Fibroblast of lung (primary cell): ENCODE measurements at regions not wholly inside any gene's neighbourhood (a gene's known extent, or its start where the extent isn't known, plus 50 kb on each side); places are given as distances from the start of the nearest gene placed in this dataset.

ENCODE experiments used
- DNase-seq, 2 donors: peaks; one replicate each; pipeline versions ENCODE4 v3.0.0 to v3.0.0-alpha.2; 2010; ENCODE audit warnings: low read depth in 2 of 2
- H2AFZ ChIP-seq: 2 replicates; pipeline ENCODE4 v1.5.1; 2012; ENCODE audit warnings: low read length, control low read depth, inconsistent platforms
- H3K27ac ChIP-seq: 2 replicates; pipeline ENCODE4 v1.5.1; 2011; ENCODE audit warnings: low read length, control low read depth; ENCODE audit not compliant: insufficient read depth
- H3K27me3 ChIP-seq: 2 replicates; pipeline ENCODE4 v1.5.1; 2011; ENCODE audit warnings: mild to moderate bottlenecking, low read length; ENCODE audit not compliant: control insufficient read depth, insufficient read depth
- H3K36me3 ChIP-seq: 2 replicates; pipeline ENCODE4 v1.5.1; 2011; ENCODE audit warnings: low read length; ENCODE audit not compliant: control insufficient read depth, insufficient read depth
- H3K4me1 ChIP-seq: 2 replicates; pipeline ENCODE4 v1.5.1; 2011; ENCODE audit warnings: low read length; ENCODE audit not compliant: control insufficient read depth, insufficient read depth; ENCODE audit errors: extremely low read depth
- H3K4me2 ChIP-seq: 2 replicates; pipeline ENCODE4 v1.5.1; 2011; ENCODE audit warnings: low read length, control low read depth; ENCODE audit not compliant: insufficient read depth; ENCODE audit errors: extremely low read depth
- H3K4me3 ChIP-seq, 4 experiments: fragments of 200-600 bp in 1 of 4; sonication (generic) in 1 of 4; replicated peaks in 1 of 4; 2 replicates each; pipeline ENCODE4 v1.5.1; 2011 to 2016; ENCODE audit warnings: low read length in 4 of 4, low read depth in 3 of 4, mild to moderate bottlenecking in 3 of 4, control low read depth in 2 of 4, inconsistent platforms in 1 of 4, mixed read lengths in 1 of 4; ENCODE audit not compliant: insufficient read depth in 1 of 4; ENCODE audit errors: control extremely low read depth in 1 of 4
- H3K79me2 ChIP-seq: 2 replicates; pipeline ENCODE4 v1.5.1; 2012; ENCODE audit warnings: mild to moderate bottlenecking, low read length, inconsistent platforms; ENCODE audit not compliant: control insufficient read depth, insufficient read depth
- H3K9ac ChIP-seq: 2 replicates; pipeline ENCODE4 v1.5.1; 2011; ENCODE audit warnings: mild to moderate bottlenecking, low read length, control low read depth; ENCODE audit not compliant: insufficient read depth
- H3K9me3 ChIP-seq: 2 replicates; pipeline ENCODE4 v1.5.1; 2012; ENCODE audit warnings: low read depth, low read length; ENCODE audit not compliant: control insufficient read depth, insufficient read depth
- H4K20me1 ChIP-seq: 2 replicates; pipeline ENCODE4 v1.5.1; 2011; ENCODE audit warnings: low read length; ENCODE audit not compliant: control insufficient read depth, insufficient read depth; ENCODE audit errors: extremely low read depth
- CTCF ChIP-seq, 2 donors: IDR thresholded peaks in 1 of 2; conservative IDR thresholded peaks in 1 of 2; 1 replicate in 1 of 2; 2 replicates in 1 of 2; pipeline ENCODE4 v1.5.1; 2011 to 2012; ENCODE audit warnings: low read length in 2 of 2, control low read depth in 1 of 2, inconsistent platforms in 1 of 2, low read depth in 1 of 2, mild to moderate bottlenecking in 1 of 2
- EZH2 ChIP-seq: IDR thresholded peaks from 2 replicates; pipeline ENCODE4 v1.5.1; 2012; ENCODE audit warnings: low read length, control low read depth, mild to moderate bottlenecking; ENCODE audit errors: missing control alignments

- H3K9me3 ChIP-seq = no peaks in the 10 kb centered on the region
- H3K36me3 ChIP-seq = no peaks in the 10 kb centered on the region
- H2AFZ ChIP-seq = no peak overlapping the region
- H3K79me2 ChIP-seq = no peaks in the 10 kb centered on the region
- DNase-seq = no peak
- TF ChIP-seq EZH2 (no peak), CTCF (conservative IDR thresholded peaks at IDR 0.05 in 1 of 2, IDR thresholded peaks at IDR 0.05 in 1 of 2; ENCODE audit: low read depth in 1 of 2, low read length in 2 of 2) (no peak)
- no peak overlapping the region for H3K4me3 ChIP-seq
- no peak overlapping the region for H3K4me2 ChIP-seq
- no peak overlapping the region for H3K9ac ChIP-seq
- no peak overlapping the region for H3K27ac ChIP-seq
- H3K27me3 ChIP-seq = no peaks in the 10 kb centered on the region
- no peaks in the 10 kb centered on the region for H4K20me1 ChIP-seq
- no peaks in the 10 kb centered on the region for H3K4me1 ChIP-seq
Measured at GRCh38 chr13:64546371-64546770, 2683.8 kb downstream of the PCDH9 start.

GRCh38 chr13:64540976-64541375 lies 2689.2 kb downstream of the PCDH9 start:
- no peak overlapping the region for H2AFZ ChIP-seq
- no peak overlapping the region for H3K4me2 ChIP-seq

GRCh38 chr13:64540468-64540867 lies 2689.7 kb downstream of the PCDH9 start:
- H3K36me3 ChIP-seq = no peaks in the 10 kb centered on the region
- H3K4me1 ChIP-seq = no peaks in the 10 kb centered on the region
- TF ChIP-seq CTCF (conservative IDR thresholded peaks at IDR 0.05 in 1 of 2, IDR thresholded peaks at IDR 0.05 in 1 of 2; ENCODE audit: low read depth in 1 of 2, low read length in 2 of 2) = no peak
- TF ChIP-seq EZH2 = no peak
- no peaks in the 10 kb centered on the region for H4K20me1 ChIP-seq
- no peaks in the 10 kb centered on the region for H3K9me3 ChIP-seq
- H3K9ac ChIP-seq = no peak overlapping the region
- no peak overlapping the region for H2AFZ ChIP-seq
- no peaks in the 10 kb centered on the region for H3K79me2 ChIP-seq
- DNase-seq = no peak
- H3K4me2 ChIP-seq = no peak overlapping the region
- no peak overlapping the region for H3K27ac ChIP-seq
- H3K27me3 ChIP-seq = no peaks in the 10 kb centered on the region
- H3K4me3 ChIP-seq = no peak overlapping the region

More at GRCh38 chr13:64540976-64541375, 2689.2 kb downstream of the PCDH9 start:
- H3K4me1 ChIP-seq = no peaks in the 10 kb centered on the region
- H3K36me3 ChIP-seq = no peaks in the 10 kb centered on the region
- no peaks in the 10 kb centered on the region for H3K9me3 ChIP-seq
- TF ChIP-seq EZH2 (no peak), CTCF (conservative IDR thresholded peaks at IDR 0.05 in 1 of 2, IDR thresholded peaks at IDR 0.05 in 1 of 2; ENCODE audit: low read depth in 1 of 2, low read length in 2 of 2) (no peak)
- H3K9ac ChIP-seq = no peak overlapping the region
- H3K79me2 ChIP-seq = no peaks in the 10 kb centered on the region
- no peak overlapping the region for H3K4me3 ChIP-seq
- no peak overlapping the region for H3K27ac ChIP-seq
- H4K20me1 ChIP-seq = no peaks in the 10 kb centered on the region
- no peaks in the 10 kb centered on the region for H3K27me3 ChIP-seq
- DNase-seq = no peak
